ENCODE measurements at regions not wholly inside any gene's neighbourhood (a gene's known extent, or its start where the extent isn't known, plus 50 kb on each side); places are given as distances from the start of the nearest gene placed in this dataset.
"Not testable (repeated sequence)": the region's sequence is repeated elsewhere in the genome, so short reads cannot be mapped to it uniquely, and the experiment has no call there.

DNA sequence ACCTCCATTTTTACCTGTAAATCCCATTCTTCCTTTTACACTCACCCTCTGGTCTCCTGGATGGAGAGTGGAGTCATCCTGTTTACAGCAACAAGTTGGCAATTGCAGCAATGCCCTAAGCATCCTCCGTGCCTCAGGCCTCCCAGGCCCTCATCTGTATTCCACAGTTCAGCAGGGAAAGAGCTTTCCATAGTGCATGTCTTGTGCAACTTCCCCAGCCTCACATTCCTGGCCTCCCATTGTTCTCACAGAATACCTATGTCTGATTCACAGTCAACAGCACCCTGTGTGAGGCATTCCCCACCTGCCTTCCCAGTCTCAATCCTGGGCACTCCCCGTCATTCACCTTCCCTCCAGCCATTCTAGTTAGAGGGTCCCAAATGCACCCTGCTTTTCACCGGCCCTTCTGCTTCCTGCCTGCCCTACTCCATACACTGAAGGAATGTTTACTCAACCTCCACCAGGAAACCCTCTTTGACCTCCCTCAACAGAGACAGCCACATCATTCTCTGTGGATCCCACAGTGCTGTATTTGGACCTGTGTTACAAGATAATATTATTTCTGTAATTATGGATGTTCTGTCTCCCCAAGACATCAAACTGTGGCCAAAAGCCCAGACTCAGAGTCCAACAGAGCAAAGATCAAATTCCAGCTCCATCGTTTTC is 405.7 kb downstream of the BUD13 start:
- no peak for DNase-seq

DNA sequence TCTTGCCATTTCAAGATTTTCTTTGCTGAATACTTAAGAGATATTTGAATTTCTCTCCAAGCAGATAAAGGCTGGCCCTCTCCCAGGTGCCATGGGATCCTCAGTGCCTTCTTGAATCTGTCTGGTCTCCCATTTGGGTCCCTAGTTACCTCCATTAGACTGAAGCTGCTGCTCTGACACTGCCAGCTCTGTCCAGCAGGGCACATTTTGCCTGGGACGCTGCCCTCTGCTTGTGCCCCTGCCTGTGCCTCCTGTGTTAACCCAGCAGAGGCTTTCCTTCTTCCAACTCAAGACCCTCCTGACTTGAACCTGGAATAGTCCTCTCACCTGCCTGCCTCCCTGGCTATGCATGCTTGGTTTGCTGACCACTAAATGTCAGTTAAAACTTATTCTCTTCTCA is 406.3 kb downstream of the BUD13 start:
- DNase-seq, result no peak

DNA sequence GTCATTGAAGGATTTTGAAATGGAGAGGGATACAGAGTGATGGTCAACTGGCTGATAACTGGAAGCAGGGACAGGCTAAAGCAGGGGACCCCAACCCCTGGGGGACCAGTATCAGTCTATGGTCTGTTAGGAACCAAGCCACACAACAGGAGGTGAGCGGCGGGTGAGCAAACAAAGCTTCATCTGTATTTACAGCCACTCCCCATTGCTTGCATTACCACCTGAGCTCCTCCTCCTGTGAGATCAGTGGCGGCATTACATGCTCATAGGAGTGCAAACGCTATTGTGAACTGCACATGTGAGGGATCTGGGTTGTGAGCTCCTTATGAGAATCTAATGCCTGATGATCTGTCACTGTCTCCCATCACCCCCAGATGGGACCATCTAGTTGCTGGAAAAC is 407.9 kb downstream of the BUD13 start:
- DNase-seq, result not testable (repeated sequence)

DNA sequence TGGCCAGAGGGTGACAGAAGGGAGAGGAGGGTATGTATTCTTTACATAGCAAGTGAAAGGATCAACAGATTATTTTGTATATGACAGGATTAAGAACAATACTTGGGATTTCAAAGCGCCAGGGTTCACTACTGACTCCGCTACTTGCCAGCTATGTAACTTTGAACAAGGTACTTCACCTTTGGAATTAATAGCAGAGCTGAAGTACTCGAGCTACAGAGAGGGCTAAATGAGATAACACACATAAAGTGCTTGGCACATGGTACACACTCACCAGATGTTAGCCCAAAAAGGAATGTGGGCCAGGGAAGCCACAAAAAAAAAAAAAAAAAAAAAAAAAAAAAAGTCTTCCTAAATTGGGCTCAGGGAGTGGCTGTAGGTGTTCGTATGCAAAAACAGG is 408.4 kb downstream of the BUD13 start:
- DNase-seq, result no peak

DNA sequence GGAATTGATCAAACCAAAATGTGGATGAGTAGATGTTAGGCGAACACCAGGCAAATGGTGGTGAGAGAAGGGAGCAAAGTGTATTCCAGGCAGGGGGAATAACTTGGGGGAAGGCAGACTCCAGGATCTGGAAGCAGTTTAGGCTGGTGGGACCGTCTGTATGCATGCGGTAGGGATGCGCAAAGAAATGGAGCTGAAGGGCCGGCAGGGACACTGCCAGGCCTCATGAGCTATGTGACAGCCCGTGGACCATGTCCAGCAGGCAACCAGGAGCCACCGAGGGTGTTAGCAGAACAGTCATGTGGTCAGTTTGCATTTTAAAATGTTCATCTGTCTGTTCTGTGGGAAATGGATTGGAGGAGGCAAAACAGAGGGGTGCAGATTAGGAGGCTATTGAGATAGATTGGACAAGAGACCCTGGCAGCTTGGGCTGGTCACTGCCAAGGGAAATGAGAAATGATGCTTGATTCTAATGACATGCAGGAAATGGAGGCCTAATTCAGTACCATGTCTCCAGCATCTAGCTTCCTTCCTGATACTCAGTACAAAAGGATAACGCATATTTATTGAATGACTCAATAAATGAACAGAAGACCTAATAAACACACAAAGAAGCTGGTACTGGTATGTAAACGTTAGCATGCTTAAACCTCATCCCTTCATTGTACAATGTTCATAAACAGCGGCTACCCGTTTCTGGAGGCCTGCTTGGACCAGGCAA is 412.4 kb downstream of the BUD13 start:
- DNase-seq, result no peak

DNA sequence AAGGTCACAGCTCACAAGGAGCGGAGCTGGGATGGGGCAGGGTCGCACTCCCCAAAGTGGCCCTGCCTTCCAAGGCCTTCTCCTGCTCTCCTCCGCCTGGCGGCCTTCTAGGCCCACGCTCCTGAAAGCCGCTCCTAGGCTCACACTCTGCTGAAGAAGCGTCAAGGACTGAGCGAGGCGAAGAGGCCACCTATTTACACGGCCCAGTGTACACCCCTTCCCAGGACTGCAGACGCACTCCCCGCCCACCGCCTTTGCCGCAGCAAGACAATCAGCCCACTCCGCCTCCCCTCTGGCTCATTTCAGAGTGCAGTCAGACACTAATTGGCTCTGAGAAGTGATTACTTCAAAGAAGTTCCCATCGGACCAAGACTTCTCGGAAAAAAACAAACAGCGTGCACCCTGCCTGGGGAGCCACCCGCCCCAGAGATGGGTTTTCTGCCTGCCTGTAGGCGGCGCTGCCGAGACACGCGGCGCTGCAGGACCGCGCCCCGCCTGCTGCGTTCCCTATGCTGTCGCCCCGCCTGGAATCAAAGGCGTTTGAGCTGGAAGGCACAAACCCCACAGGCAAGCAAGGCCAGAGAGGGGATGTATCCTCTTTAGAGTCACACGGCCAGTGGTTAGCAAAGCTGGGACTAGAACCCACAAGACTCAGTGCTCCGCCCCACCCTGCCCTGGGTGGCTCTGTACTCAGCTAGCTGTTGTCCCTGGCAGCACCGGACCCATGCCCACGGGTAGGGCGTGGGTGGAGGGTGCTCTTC is 414.8 kb downstream of the BUD13 start:
- peak in 1 of 2 donors; percentile 33 for DNase-seq

DNA sequence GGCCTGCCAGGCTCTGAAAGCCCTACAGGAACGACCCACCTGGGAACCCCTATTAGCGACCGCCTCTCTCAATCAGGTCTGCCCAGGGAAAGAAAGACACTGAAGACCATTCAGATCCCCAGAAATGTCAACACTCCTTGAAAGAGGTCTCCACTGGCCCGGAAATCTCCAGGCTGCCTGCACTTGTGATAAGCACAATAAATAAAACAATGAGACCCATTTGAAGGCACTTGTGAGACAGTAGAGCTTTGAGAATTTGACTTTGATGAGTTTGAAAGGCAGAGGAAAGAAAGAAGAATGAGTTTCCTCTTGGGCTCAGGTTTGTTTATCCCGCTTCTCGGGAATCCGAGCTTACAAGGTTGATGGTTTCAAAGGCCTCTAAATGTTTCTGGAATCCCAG is 416.3 kb downstream of the BUD13 start:
- no peak for DNase-seq

DNA sequence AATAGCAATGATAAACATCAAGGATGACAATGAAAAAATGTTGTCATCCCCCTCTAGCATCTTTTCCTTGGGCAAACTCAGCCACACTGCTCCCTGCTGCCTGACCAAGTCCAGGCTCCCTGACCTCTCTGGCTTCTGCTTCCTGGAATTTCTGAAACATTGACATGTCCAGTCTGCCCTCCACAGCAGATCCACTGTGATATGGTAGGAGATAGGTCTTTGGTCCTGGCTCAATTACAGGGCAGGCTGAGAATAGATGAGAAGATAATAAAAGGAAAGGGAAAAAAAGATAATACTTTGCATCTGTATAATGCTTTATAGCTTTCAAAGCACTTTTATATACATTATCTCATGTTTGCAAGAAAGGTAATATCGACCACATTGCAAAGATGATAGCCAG is 417.7 kb downstream of the BUD13 start:
- no peak for DNase-seq

DNA sequence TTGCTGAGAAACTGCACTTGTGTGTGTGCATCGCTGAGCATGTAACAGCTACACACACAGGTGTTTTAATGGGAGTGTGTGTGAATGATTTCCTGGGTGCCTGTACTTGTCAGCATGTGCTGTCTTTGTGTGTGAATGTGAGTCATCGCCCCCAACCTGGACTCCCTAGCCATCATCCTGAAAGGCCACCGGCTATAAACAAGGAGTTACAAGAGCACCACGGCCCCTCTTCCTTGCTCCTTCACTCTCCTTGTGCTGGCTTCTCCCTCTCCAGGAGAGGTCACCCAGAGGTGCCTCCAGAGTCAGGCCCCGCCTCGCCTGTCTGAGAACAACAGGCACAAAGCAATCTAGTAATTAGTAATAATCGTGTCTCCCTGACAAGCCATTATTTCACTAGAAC is 419.2 kb downstream of the BUD13 start:
- DNase-seq, result no peak

DNA sequence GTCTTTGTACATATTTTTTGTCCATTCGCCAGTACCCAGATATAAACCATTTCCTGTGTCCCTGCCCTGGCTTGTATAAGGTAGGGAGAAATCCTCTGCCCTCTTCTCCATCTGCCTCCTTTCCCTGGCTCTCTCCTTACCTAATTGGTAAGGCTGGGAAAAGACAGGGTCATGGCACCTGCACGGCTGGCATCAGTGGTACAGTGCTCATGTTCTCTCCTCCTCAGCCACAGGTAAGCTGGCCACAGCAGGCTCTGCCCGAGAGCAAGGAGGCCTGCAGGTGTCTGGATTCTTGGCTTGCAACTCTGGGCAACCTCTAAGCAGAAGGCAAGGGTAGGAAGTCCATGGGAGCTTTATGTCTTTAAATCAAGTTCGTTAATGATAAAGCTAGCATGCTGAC is 419.9 kb downstream of the BUD13 start:
- DNase-seq, result no peak

DNA sequence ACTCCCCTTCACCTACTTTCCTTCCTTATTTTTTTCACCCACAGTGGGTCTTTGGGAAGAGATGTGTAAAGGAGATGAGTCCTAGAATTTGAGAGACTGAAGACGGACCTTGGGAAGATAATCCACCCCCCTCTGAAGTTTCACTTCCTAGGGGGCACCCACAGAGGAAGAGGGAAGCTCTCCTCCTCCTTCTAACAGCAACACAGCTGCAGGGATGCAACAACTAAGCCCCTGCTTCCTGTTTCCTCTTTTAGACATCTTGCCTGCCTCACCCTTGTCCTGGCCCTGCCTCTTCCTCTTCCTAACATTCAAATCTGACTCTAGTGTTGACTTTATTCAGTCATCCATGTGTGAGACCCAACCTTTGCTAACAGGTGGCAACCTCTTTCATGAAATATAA is 424.6 kb downstream of the BUD13 start:
- peak; percentile 69 to 81 for DNase-seq

DNA sequence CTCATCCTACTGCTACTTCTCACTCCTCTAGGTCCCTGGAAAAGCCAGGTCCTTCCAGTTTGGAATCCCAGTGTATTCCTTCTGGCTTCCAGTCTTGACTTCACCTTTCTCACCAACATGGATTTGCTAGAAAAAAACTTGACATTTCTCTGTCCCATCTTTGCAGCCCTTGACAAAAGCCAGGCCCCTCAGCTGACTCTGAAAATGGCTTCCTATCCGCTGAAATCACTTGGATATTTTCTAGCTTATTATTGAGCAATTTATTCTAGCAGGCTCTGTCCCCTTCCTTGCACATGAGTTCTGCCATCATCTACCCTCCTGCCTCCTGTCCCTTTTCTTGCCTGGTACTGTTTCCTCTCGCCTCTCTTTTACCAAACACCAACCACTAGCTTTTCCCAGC is 427.2 kb downstream of the BUD13 start:
- no peak for DNase-seq

DNA sequence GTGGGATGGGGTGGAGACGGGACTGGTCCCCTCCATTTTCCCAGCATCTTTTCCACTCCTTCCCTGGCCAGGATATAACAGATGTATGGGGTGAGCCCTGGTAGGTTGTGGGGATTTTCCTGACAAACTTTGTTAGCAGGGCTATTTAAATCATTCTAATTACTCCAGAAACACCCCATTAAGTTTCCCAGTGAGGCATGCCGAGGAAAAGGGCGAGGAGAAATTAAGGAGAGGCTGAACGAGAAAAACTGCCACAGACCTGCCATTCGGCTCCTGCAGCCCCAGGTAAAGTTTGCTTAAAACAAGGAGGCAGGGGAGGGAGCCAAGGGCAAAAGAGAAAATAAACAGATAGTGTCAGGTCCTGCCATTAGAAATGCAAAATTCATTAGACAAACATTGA is 428.2 kb downstream of the BUD13 start:
- no peak for DNase-seq

DNA sequence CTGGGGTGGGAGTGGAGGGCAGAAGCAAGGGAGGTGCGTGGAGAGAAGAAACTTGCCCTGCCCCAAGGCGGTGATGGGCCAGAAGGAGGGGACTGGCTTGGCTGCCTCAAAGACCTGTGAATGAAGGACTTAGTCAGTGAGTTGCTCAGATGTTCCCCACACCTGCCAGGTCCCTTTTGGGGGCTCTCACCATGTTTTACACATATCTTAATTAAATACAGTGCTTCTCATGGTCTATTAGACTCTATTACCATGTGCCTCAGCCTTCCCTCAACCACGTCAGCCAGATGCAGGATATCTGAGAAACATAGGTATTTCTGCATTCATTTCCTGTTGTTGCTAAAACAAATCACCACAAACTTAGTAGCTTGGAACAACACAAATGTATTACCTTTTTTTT is 429.5 kb downstream of the BUD13 start:
- DNase-seq, result no peak

DNA sequence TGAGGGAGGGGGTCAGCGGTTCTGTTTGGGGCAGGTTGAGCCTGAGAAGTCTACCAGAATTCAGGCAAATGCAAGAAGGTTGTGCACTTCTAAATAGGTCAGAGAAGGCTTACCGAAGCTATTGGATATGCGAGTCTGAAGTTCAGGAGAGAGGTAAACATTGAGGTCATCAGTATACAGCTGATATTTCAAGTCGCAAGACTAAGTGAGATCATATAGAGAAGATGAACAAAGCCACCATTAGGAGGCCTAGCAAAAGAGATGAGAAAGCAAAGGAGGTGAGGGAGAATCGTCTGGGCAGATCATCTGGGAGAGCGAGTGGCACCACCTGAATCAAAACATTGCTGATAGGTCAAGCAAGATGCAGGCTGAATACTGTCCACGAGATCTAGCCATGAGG is 430.6 kb downstream of the BUD13 start:
- DNase-seq, result no peak

DNA sequence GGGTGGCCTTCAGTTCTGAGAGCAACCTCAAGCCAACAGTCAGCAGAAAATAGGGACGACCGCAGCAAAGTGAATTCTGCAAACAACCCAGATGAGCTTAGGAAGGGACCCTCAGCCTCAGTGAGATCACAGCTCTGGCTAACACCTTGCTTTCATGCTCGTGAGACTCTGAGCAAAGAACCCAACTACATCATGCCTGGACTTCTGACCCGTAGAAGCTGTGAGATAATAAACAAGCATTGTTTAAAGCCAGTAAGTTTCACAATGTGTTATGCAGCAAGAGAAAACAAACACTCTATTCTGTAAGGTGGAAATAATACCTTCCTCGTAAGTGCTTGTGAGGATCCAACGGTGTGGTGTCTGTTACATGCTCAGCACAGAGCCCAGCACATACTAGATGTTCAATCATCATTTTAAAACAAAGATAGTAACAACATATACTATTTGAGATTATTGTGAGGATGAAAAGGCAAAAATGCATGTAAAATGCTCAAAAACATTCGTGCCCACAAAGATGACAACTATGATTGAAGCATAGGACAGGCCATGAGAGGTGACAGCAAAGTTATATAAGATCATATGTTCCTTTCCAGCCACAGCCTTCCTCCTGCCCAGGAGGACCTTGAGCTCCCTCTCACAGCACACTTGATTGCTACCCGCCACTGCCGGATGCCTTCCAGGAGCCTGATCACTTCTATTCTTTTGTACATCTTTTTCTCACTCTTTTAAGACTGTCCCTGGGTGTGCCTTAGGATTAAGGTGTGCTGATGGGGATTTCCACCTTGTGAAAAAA is 433.3 kb downstream of the BUD13 start:
- DNase-seq, result no peak

DNA sequence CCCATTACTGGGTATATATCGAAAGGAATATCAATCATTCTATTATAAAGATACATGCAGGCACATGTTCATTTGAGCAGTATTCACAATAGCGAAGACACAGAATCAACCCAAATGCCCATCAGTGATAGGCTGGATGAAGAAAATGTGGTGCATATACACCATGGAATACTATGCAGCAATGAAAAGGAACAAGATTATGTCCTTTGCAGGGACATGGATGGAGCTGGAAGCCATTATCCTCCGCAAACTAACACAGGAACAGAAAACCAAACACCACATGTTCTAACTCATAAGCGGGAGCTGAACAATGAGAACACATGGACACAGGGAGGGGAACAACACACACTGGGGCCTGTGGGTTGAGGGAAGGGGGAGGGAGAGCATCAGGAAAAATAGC is 434.3 kb downstream of the BUD13 start:
- not testable (repeated sequence) for DNase-seq

DNA sequence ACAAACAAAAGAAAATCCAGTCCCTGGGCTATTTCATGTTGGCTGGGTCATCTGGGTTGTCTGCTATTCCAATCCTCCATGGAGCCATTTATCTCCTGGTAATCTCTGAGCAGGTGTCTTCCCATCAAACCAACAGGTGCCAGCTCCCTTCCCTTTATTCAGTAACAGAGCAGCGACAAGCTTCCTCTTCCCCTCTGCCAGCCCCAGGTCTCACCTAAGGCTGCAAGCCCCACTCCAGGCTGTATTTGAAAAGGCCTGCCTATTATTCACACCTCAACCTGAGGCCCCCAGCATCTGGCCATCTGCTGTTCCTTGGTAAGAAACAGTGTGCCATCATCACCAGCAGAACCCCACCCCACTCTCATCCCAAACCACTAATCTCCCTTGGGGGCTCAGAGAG is 436.2 kb downstream of the BUD13 start:
- DNase-seq, result no peak

DNA sequence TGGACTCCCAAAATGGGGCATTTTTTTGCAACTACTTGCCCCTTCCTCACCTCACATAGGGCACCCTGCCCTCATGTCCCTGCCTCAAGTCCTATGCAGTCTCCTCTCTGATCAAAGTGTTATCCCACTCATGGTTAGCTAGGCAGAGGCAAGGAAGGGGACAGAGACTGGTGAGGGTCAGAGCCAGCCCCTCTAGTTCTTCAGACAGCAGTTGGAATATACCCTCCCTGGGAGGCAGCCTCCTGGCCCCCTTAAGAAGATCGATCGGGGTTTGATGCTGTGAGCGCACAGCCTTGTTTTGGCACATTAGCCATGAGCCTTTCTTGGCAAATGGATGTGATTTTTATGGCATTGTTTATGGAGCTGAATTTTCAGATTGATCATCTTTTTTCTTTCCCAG is 436.9 kb downstream of the BUD13 start:
- no peak for DNase-seq

DNA sequence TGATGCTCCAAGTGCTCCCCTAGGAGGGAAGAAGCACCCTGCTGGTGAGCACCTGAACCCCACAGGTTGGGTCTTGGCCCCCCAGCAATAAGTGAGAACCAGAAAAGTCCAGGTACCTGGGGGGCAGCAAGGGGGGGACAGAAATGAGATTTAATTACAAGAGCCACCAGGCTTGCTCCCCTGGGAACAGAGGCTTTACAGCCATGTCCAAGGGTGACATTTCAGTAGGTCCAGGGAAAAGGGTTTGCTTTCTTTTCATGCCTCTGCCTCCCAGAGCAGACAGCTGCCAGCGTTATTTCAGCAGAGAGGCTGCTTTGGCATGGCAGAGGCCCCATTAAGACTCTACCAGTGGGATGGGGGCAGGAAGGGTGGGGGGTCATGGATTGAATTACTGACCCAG is 437.7 kb downstream of the BUD13 start:
- DNase-seq, result no peak

DNA sequence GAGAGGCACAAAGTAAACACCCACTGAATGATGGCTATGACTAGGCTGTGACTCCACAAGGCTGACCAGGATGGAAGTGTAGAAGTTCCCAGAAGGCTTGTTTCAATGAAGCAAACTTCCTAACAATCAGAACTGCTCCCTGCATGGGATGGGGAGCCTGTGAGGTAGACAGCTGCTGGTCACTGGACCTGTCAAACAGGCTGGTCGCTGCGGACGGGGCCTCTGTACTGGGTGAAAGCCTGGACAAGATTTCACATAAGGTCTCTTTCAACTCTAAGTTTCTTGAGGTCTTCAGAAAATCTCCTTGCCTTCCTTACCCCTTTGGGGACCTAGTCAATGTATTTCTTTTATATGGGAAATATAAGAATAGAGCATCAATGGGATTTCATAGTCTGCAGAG is 438.2 kb downstream of the BUD13 start:
- DNase-seq, result no peak

DNA sequence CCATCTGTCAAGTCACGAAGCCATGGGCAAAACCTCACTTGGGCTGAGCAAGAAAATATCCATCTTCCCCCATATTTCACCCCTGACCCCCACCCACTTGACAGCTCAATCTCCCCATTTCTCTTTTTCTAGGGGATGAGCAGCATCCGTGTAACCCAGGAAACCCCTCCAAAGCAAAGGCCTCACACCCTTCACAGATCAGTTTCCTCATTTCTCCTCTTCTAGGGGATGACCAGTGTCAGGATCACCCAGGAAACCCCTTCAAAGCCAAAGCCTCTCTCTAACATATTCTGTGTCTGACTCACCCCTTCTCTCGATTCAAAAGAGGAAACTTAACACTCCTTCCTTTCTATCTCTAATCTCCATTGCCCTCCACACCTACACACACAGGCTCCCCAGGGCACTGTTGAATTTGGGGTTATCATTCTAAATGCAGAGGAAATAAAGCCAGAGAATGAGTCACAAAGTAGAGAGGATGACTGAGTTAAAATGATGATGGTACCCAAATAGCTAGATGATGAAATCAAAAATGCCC is 439.7 kb downstream of the BUD13 start:
- peak; percentile 44 to 64 for DNase-seq

DNA sequence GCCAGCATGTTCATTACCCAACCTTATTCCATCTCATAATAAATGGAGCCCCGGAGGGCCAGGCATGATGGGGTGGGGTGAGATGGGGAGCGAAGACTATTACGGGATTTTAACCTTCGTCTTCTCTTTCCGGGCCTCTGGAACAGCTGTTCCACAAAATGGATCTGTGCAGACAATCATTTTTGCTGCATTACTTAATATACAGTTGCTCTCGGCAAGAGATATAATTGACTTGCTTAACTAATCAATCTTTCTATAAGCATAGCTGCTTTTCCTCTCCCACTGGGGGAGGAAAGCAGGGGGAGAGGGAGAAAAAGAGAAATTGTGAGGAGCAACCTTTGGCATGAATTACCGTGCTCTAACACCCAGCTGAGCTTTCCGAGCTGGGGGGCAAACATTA is 440.4 kb downstream of the BUD13 start:
- no peak for DNase-seq
